CD14-positive monocyte (primary cell): ENCODE measurements at regions not wholly inside any gene's neighbourhood (a gene's known extent, or its start where the extent isn't known, plus 50 kb on each side); places are given as distances from the start of the nearest gene placed in this dataset.
A peak's percentile ranks its signal among the peaks of the same experiment; 100 is the strongest.

Experiments used
- DNase-seq, 3 donors: peaks; one replicate each; pipeline ENCODE4 v3.0.0-alpha.2; 2011 to 2022
- H2AFZ ChIP-seq: 2 replicates; pipeline ENCODE4 v1.6.0; 2012; ENCODE audit warnings: mild to moderate bottlenecking, low read depth, low read length, inconsistent platforms; ENCODE audit not compliant: insufficient read depth, poor library complexity, severe bottlenecking
- H3K27ac ChIP-seq, 2 donors: 1 replicate in 1 of 2; 2 replicates in 1 of 2; pipeline ENCODE4 v1.5.1; 2012 to 2013; ENCODE audit warnings: low read length in 2 of 2, control low read depth in 1 of 2, inconsistent platforms in 1 of 2, low read depth in 1 of 2, mild to moderate bottlenecking in 1 of 2
- H3K27me3 ChIP-seq, 2 donors: one replicate each; pipeline versions ENCODE4 v1.6.0 to v1.6.1; 2011 to 2013; ENCODE audit warnings: low read length in 2 of 2; ENCODE audit not compliant: control insufficient read depth in 2 of 2, insufficient read depth in 2 of 2
- H3K36me3 ChIP-seq, 2 donors: replicated peaks in 1 of 2; 1 replicate in 1 of 2; 2 replicates in 1 of 2; pipeline versions ENCODE4 v1.5.1 to v1.6.1; 2012 to 2013; ENCODE audit warnings: low read length in 2 of 2, control low read depth in 1 of 2, inconsistent platforms in 1 of 2, mild to moderate bottlenecking in 1 of 2; ENCODE audit not compliant: insufficient read depth in 2 of 2, control insufficient read depth in 1 of 2
- H3K4me1 ChIP-seq, 2 donors: 1 replicate in 1 of 2; 2 replicates in 1 of 2; pipeline versions ENCODE4 v1.5.1 to v1.6.1; 2012 to 2013; ENCODE audit warnings: low read length in 2 of 2, control low read depth in 1 of 2, inconsistent platforms in 1 of 2, mild to moderate bottlenecking in 1 of 2, moderate library complexity in 1 of 2; ENCODE audit not compliant: insufficient read depth in 2 of 2, control insufficient read depth in 1 of 2
- H3K4me2 ChIP-seq: replicated peaks from 2 replicates; pipeline ENCODE3; 2012; ENCODE audit warnings: low read length, moderate library complexity, mild to moderate bottlenecking; ENCODE audit not compliant: poor library complexity, severe bottlenecking; ENCODE audit errors: extremely low read depth
- H3K4me3 ChIP-seq, 3 experiments: fragments of 200-600 bp in 1 of 3; sonication (generic) in 1 of 3; replicated peaks in 1 of 3; 1 replicate in 2 of 3; 2 replicates in 1 of 3; pipeline ENCODE4 v1.5.1; 2011 to 2013; ENCODE audit warnings: low read length in 3 of 3, mild to moderate bottlenecking in 3 of 3, control low read depth in 2 of 3, low read depth in 2 of 3, inconsistent platforms in 1 of 3, moderate library complexity in 1 of 3
- H3K79me2 ChIP-seq: 2 replicates; pipeline ENCODE4 v1.6.0; 2012; ENCODE audit warnings: mild to moderate bottlenecking, control low read depth, inconsistent platforms, low read length, moderate library complexity; ENCODE audit not compliant: insufficient read depth
- H3K9ac ChIP-seq: 2 replicates; pipeline ENCODE4 v1.6.0; 2017; ENCODE audit warnings: low read length, mild to moderate bottlenecking; ENCODE audit not compliant: insufficient read depth, poor library complexity, severe bottlenecking
- H3K9me3 ChIP-seq, 2 donors: replicated peaks in 1 of 2; 1 replicate in 1 of 2; 2 replicates in 1 of 2; pipeline versions ENCODE4 v1.5.1 to v1.6.1; 2012 to 2013; ENCODE audit warnings: low read length in 2 of 2, control low read depth in 1 of 2; ENCODE audit not compliant: control insufficient read depth in 1 of 2, insufficient read depth in 1 of 2
- H4K20me1 ChIP-seq: 2 replicates; pipeline ENCODE4 v1.6.0; 2012; ENCODE audit warnings: mild to moderate bottlenecking, low read length, control low read depth, moderate library complexity; ENCODE audit not compliant: insufficient read depth
- H3K27ac Mint-ChIP-seq, 7 donors: one replicate each; pipeline ENCODE4 v1.8.0; 2020; ENCODE audit warnings: mild to moderate bottlenecking in 7 of 7, mixed read lengths in 7 of 7, moderate library complexity in 6 of 7, inconsistent platforms in 2 of 7
- H3K27me3 Mint-ChIP-seq, 3 donors: one replicate each; pipeline ENCODE4 v1.8.0; 2021 to 2022; ENCODE audit warnings: low read depth in 3 of 3, mild to moderate bottlenecking in 3 of 3, mixed read lengths in 3 of 3, moderate library complexity in 3 of 3, inconsistent platforms in 1 of 3
- H3K36me3 Mint-ChIP-seq, 2 donors: one replicate each; pipeline ENCODE4 v1.8.0; 2020; ENCODE audit warnings: mixed read lengths in 2 of 2, inconsistent platforms in 1 of 2, mild to moderate bottlenecking in 1 of 2
- H3K4me1 Mint-ChIP-seq: one replicate; pipeline ENCODE4 v1.8.0; 2020; ENCODE audit warnings: mild to moderate bottlenecking, mixed read lengths
- H3K4me3 Mint-ChIP-seq, 2 donors: one replicate each; pipeline ENCODE4 v1.8.0; 2020; ENCODE audit warnings: mild to moderate bottlenecking in 2 of 2, mixed read lengths in 2 of 2, moderate library complexity in 1 of 2
- H3K9me3 Mint-ChIP-seq, 7 donors: one replicate each; pipeline ENCODE4 v1.8.0; 2020 to 2022; ENCODE audit warnings: mixed read lengths in 7 of 7, mild to moderate bottlenecking in 6 of 7, moderate library complexity in 6 of 7, inconsistent platforms in 2 of 7
- WGBS: methylation state at CpG from one replicate; pipeline ENCODE4 v1.1.5; 2013; ENCODE audit warnings: missing lambda C conversion rate; ENCODE audit not compliant: insufficient coverage; 5-methylcytosine and 5-hydroxymethylcytosine counted together
- intact Hi-C, 2 donors: fragments of 100-400 bp; cut with micrococcal nuclease; formaldehyde crosslinking; loops; one replicate each; pipeline versions ENCODE4 v1.15.0 to v1.15.1; 2023
- TF ChIP-seq, protein P1 (sequence below): fragments of 200-600 bp; IDR thresholded peaks from one replicate; pipeline ENCODE4 v1.8.0; 2022; ENCODE audit warnings: antibody characterized with exemption, mild to moderate bottlenecking

- Histone ChIP-seq H3K27ac (no peak overlapping the region), H3K79me2 (no peaks in the 10 kb centered on the region), H3K4me2 (no peak overlapping the region), H3K9ac (no peak overlapping the region), H4K20me1 (no peaks in the 10 kb centered on the region), H3K27me3 (no peaks in the 10 kb centered on the region), H3K36me3 (no peaks in the 10 kb centered on the region), H3K4me1 (no peaks in the 10 kb centered on the region), H2AFZ (no peak overlapping the region), H3K4me3 (no peak overlapping the region), H3K9me3 (no peaks in the 10 kb centered on the region)
- peaks cover 0 to 2% (median 0%) of the 10 kb centered on the region in 3 donors for H3K27me3 Mint-ChIP-seq
- no peak overlapping the region for H3K27ac Mint-ChIP-seq
- no peak for DNase-seq
- intact Hi-C loops: no loop called here
- H3K4me3 Mint-ChIP-seq: no peak overlapping the region
- no peaks in the 10 kb centered on the region for H3K36me3 Mint-ChIP-seq
- peaks cover 9% of the 10 kb centered on the region for H3K4me1 Mint-ChIP-seq
- peaks cover 1 to 4% (median 2%) of the 10 kb centered on the region in 7 donors for H3K9me3 Mint-ChIP-seq
- TF ChIP-seq, protein P1, sequence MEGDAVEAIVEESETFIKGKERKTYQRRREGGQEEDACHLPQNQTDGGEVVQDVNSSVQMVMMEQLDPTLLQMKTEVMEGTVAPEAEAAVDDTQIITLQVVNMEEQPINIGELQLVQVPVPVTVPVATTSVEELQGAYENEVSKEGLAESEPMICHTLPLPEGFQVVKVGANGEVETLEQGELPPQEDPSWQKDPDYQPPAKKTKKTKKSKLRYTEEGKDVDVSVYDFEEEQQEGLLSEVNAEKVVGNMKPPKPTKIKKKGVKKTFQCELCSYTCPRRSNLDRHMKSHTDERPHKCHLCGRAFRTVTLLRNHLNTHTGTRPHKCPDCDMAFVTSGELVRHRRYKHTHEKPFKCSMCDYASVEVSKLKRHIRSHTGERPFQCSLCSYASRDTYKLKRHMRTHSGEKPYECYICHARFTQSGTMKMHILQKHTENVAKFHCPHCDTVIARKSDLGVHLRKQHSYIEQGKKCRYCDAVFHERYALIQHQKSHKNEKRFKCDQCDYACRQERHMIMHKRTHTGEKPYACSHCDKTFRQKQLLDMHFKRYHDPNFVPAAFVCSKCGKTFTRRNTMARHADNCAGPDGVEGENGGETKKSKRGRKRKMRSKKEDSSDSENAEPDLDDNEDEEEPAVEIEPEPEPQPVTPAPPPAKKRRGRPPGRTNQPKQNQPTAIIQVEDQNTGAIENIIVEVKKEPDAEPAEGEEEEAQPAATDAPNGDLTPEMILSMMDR: no peak
These were observed 225.9 kb downstream of the MEIS1 start for GRCh38 chr2:66660804-66661203.

- H3K9me3 ChIP-seq: no peaks in the 10 kb centered on the region
- H3K4me3 Mint-ChIP-seq: peak overlapping the region in 1 of 2 donors; percentile 10
- no peaks in the 10 kb centered on the region for H3K4me1 ChIP-seq
- no peaks in the 10 kb centered on the region for H4K20me1 ChIP-seq
- H3K27ac Mint-ChIP-seq: no peak overlapping the region
- no peak overlapping the region for H3K9ac ChIP-seq
- H3K4me2 ChIP-seq: no peak overlapping the region
- no peak overlapping the region for H2AFZ ChIP-seq
- H3K27ac ChIP-seq: no peak overlapping the region
- no peak overlapping the region for H3K4me3 ChIP-seq
- TF ChIP-seq, protein P1: no peak
- intact Hi-C loops: no loop called here
- no peaks in the 10 kb centered on the region for H3K36me3 Mint-ChIP-seq
- no peak for DNase-seq
- H3K79me2 ChIP-seq: no peaks in the 10 kb centered on the region
- peaks cover 0 to 2% (median 0%) of the 10 kb centered on the region in 3 donors for H3K27me3 Mint-ChIP-seq
- H3K27me3 ChIP-seq: no peaks in the 10 kb centered on the region
- H3K9me3 Mint-ChIP-seq: peaks cover 1 to 3% (median 2%) of the 10 kb centered on the region in 7 donors
- H3K36me3 ChIP-seq: no peaks in the 10 kb centered on the region
- 11% methylated on average over 10 of the region's 10 CpGs for WGBS
- H3K4me1 Mint-ChIP-seq: peaks cover 9% of the 10 kb centered on the region
These were observed 226.6 kb downstream of the MEIS1 start for GRCh38 chr2:66661253-66662173.
